ENCODE measurements at regions not wholly inside any gene's neighbourhood (a gene's known extent, or its start where the extent isn't known, plus 50 kb on each side); places are given as distances from the start of the nearest gene placed in this dataset.

GRCh38 chr21:23452384-23453083, 2154.7 kb downstream of the MRPL39 start:
- ChIA-PET CTCF (no interaction called here), POLR2A (no interaction called here)
- Histone ChIP-seq H3K4me2 (ENCODE audit: insufficient read depth, low read length) (no peak overlapping the region), H3K4me1 (ENCODE audit: control insufficient read depth, extremely low read depth, insufficient read depth, low read length) (no peaks in the 10 kb centered on the region), H3K79me2 (ENCODE audit: control insufficient read depth, insufficient read depth, low read length) (no peaks in the 10 kb centered on the region), H3K9me3 (replicated peaks; ENCODE audit: control insufficient read depth, insufficient read depth, low read length) (no peaks in the 10 kb centered on the region), H3K4me3 (replicated peaks in 1 of 3; ENCODE audit: insufficient read depth in 1 of 3, low read depth in 1 of 3, low read length in 3 of 3) (no peak overlapping the region), H3K27me3 (ENCODE audit: control insufficient read depth in 2 of 2, insufficient read depth in 2 of 2, low read length in 2 of 2) (no peaks in the 10 kb centered on the region), H3K9me1 (replicated peaks; ENCODE audit: control insufficient read depth, extremely low read depth, insufficient read depth, low read length) (no peaks in the 10 kb centered on the region), H4K20me1 (replicated peaks; ENCODE audit: control insufficient read depth, extremely low read depth, insufficient read depth, low read length) (no peaks in the 10 kb centered on the region), H3K27ac (ENCODE audit: insufficient read depth, low read depth, low read length) (no peak overlapping the region), H2AFZ (ENCODE audit: low read depth, low read length) (peak overlapping the region; percentile 46), H3K36me3 (ENCODE audit: control insufficient read depth in 2 of 2, extremely low read depth in 1 of 2, insufficient read depth in 2 of 2, low read length in 2 of 2) (no peaks in the 10 kb centered on the region), H3K9ac (replicated peaks; ENCODE audit: extremely low read depth, insufficient read depth, low read length) (no peak overlapping the region)
- DNase-seq (ENCODE audit: low read depth, low spot score) (no peak), FAIRE-seq (peak; percentile 86)
- dilution Hi-C loops (cut with MboI; ENCODE audit: extremely low pct_ligation_motif_present, low sequenced_read_pairs) (no loop called here), intact Hi-C loops (cut with micrococcal nuclease) (no loop called here)
- TF ChIP-seq MYC (IDR thresholded peaks at IDR 0.05; ENCODE audit: low read depth, low read length) (no peak), EZH2 (IDR thresholded peaks at IDR 0.05; ENCODE audit: borderline replicate concordance, low read depth, low read length, severe bottlenecking) (no peak), GATA2 (IDR thresholded peaks at IDR 0.05; ENCODE audit: insufficient read depth, insufficient read length, low read depth, low read length) (no peak), JUN (IDR thresholded peaks at IDR 0.05; ENCODE audit: borderline replicate concordance, insufficient read depth, insufficient read length, low read depth) (no peak), CTCF (IDR thresholded peaks at IDR 0.05; ENCODE audit: extremely low read depth in 1 of 2, insufficient read depth in 1 of 2, low read depth in 1 of 2, low read length in 2 of 2) (peak; percentile 10 to 15)
- BruUV-seq (replicated peaks), result no TSS peak

GRCh38 chr21:23445307-23445706, 2162.0 kb downstream of the MRPL39 start:
- H3K79me2 ChIP-seq (ENCODE audit: control insufficient read depth, insufficient read depth, low read length), result no peaks in the 10 kb centered on the region
- no TSS peak for BruUV-seq (replicated peaks)
- POLR2A ChIA-PET, result no interaction called here

More at GRCh38 chr21:23445307-23445706, 2162.0 kb downstream of the MRPL39 start:
- Histone ChIP-seq H2AFZ (ENCODE audit: low read depth, low read length) (no peak overlapping the region), H3K27me3 (ENCODE audit: control insufficient read depth in 2 of 2, insufficient read depth in 2 of 2, low read length in 2 of 2) (no peaks in the 10 kb centered on the region), H3K9ac (replicated peaks; ENCODE audit: extremely low read depth, insufficient read depth, low read length) (no peak overlapping the region), H3K27ac (ENCODE audit: insufficient read depth, low read depth, low read length) (no peak overlapping the region), H3K36me3 (ENCODE audit: control insufficient read depth in 2 of 2, extremely low read depth in 1 of 2, insufficient read depth in 2 of 2, low read length in 2 of 2) (no peaks in the 10 kb centered on the region), H3K4me2 (ENCODE audit: insufficient read depth, low read length) (no peak overlapping the region), H3K4me3 (replicated peaks in 1 of 3; ENCODE audit: insufficient read depth in 1 of 3, low read depth in 1 of 3, low read length in 3 of 3) (no peak overlapping the region), H3K9me3 (replicated peaks; ENCODE audit: control insufficient read depth, insufficient read depth, low read length) (no peaks in the 10 kb centered on the region), H4K20me1 (replicated peaks; ENCODE audit: control insufficient read depth, extremely low read depth, insufficient read depth, low read length) (no peaks in the 10 kb centered on the region), H3K9me1 (replicated peaks; ENCODE audit: control insufficient read depth, extremely low read depth, insufficient read depth, low read length) (no peaks in the 10 kb centered on the region), H3K4me1 (ENCODE audit: control insufficient read depth, extremely low read depth, insufficient read depth, low read length) (no peaks in the 10 kb centered on the region)
- intact Hi-C loops (cut with micrococcal nuclease), result no loop called here
- no peak for DNase-seq (ENCODE audit: low read depth, low spot score)
- FAIRE-seq, result no peak
- CTCF ChIA-PET, result no interaction called here
- TF ChIP-seq JUN (IDR thresholded peaks at IDR 0.05; ENCODE audit: borderline replicate concordance, insufficient read depth, insufficient read length, low read depth), result no peak
- no peak for TF ChIP-seq FOS (IDR thresholded peaks at IDR 0.05; ENCODE audit: borderline replicate concordance, insufficient read depth, low read length)
- no peak for TF ChIP-seq GATA2 (IDR thresholded peaks at IDR 0.05; ENCODE audit: insufficient read depth, insufficient read length, low read depth, low read length)
- TF ChIP-seq MAX (IDR thresholded peaks at IDR 0.05; ENCODE audit: insufficient read depth, insufficient read length), result no peak
- TF ChIP-seq EZH2 (IDR thresholded peaks at IDR 0.05; ENCODE audit: borderline replicate concordance, low read depth, low read length, severe bottlenecking), result no peak
- TF ChIP-seq CTCF (IDR thresholded peaks at IDR 0.05; ENCODE audit: extremely low read depth in 1 of 2, insufficient read depth in 1 of 2, low read depth in 1 of 2, low read length in 2 of 2), result no peak
- no peak for TF ChIP-seq POLR2AphosphoS5 (IDR thresholded peaks at IDR 0.05; ENCODE audit: insufficient read depth, low read depth, low read length)
- TF ChIP-seq MYC (IDR thresholded peaks at IDR 0.05; ENCODE audit: low read depth, low read length), result no peak
- no peak for TF ChIP-seq POLR2A (IDR thresholded peaks at IDR 0.05; ENCODE audit: low read depth, low read length)
- dilution Hi-C loops (cut with MboI; ENCODE audit: extremely low pct_ligation_motif_present, low sequenced_read_pairs), result no loop called here

Data from endothelial cell of umbilical vein (primary cell).